DOHH2 (cell line): ENCODE measurements at regions not wholly inside any gene's neighbourhood (a gene's known extent, or its start where the extent isn't known, plus 50 kb on each side); places are given as distances from the start of the nearest gene placed in this dataset.

ENCODE experiments used
- H3F3A ChIP-seq: fragments of 200-600 bp; sonication (generic), shearing (Covaris generic); 2 replicates; pipeline ENCODE4 v1.6.0; 2016; ENCODE audit warnings: antibody characterized with exemption, mild to moderate bottlenecking; ENCODE audit not compliant: control insufficient read depth, insufficient read depth
- H3K27ac ChIP-seq: fragments of 200-600 bp; sonication (generic); 2 replicates; pipeline ENCODE4 v1.5.1; 2014; ENCODE audit warnings: low read depth, mild to moderate bottlenecking, low read length, moderate library complexity
- H3K27me3 ChIP-seq: fragments of 200-600 bp; sonication (generic); 2 replicates; pipeline ENCODE4 v1.6.1; 2014; ENCODE audit warnings: mild to moderate bottlenecking, low read length, mixed read lengths; ENCODE audit not compliant: control insufficient read depth
- H3K36me3 ChIP-seq: fragments of 200-600 bp; sonication (generic); 2 replicates; pipeline ENCODE4 v1.6.1; 2014; ENCODE audit warnings: mild to moderate bottlenecking, low read length, moderate library complexity, mixed read lengths; ENCODE audit not compliant: control insufficient read depth
- H3K4me1 ChIP-seq: fragments of 200-600 bp; sonication (generic); 2 replicates; pipeline ENCODE4 v1.6.1; 2014; ENCODE audit warnings: mild to moderate bottlenecking, low read length, mixed read lengths; ENCODE audit not compliant: control insufficient read depth
- H3K4me2 ChIP-seq: fragments of 200-600 bp; sonication (generic); 2 replicates; pipeline ENCODE4 v1.6.0; 2014; ENCODE audit warnings: mild to moderate bottlenecking, low read length, moderate library complexity
- H3K4me3 ChIP-seq: fragments of 200-600 bp; sonication (generic); 2 replicates; pipeline ENCODE4 v1.5.1; 2014; ENCODE audit warnings: mild to moderate bottlenecking, low read length, mixed read lengths
- H3K79me2 ChIP-seq: fragments of 200-600 bp; sonication (generic); 2 replicates; pipeline ENCODE4 v1.6.1; 2014; ENCODE audit warnings: mild to moderate bottlenecking, low read length, mixed read lengths; ENCODE audit not compliant: control insufficient read depth
- H3K9me2 ChIP-seq: fragments of 200-600 bp; sonication (generic); replicated peaks from 2 replicates; pipeline ENCODE4 v1.6.1; 2014; ENCODE audit warnings: mild to moderate bottlenecking, low read length, mixed read lengths; ENCODE audit not compliant: control insufficient read depth
- H3K9me3 ChIP-seq: fragments of 200-600 bp; sonication (generic); 2 replicates; pipeline ENCODE4 v1.6.1; 2014; ENCODE audit warnings: antibody characterized with exemption, low read length, mixed read lengths; ENCODE audit not compliant: control insufficient read depth, insufficient read depth
- H4K20me1 ChIP-seq: fragments of 200-600 bp; sonication (generic); 2 replicates; pipeline ENCODE4 v1.6.0; 2014; ENCODE audit warnings: low read depth, mild to moderate bottlenecking, antibody characterized with exemption, low read length, moderate library complexity; ENCODE audit not compliant: control insufficient read depth, insufficient read depth
- EZH2phosphoT487 ChIP-seq: fragments of 200-600 bp; sonication (generic); IDR thresholded peaks from 2 replicates; pipeline ENCODE4 v1.6.1; 2017; ENCODE audit warnings: borderline replicate concordance, mild to moderate bottlenecking, antibody characterized with exemption, low read length, moderate library complexity, mixed read lengths
- TF ChIP-seq, protein P1 (sequence below): fragments of 200-600 bp; sonication (generic); IDR thresholded peaks from one replicate; pipeline ENCODE4 v1.5.1; 2014; ENCODE audit warnings: antibody characterized with exemption, mild to moderate bottlenecking, low read depth, low read length; ENCODE audit not compliant: poor library complexity, severe bottlenecking

GRCh38 chr20:11158589-11158988, 484.8 kb upstream of the JAG1 start:
- H3K9me3 ChIP-seq: no peaks in the 10 kb centered on the region
- no peak overlapping the region for H3K4me2 ChIP-seq
- no peaks in the 10 kb centered on the region for H3K27me3 ChIP-seq
- no peak overlapping the region for H3K4me3 ChIP-seq
- H3K27ac ChIP-seq: no peak overlapping the region
- TF ChIP-seq, protein P1, sequence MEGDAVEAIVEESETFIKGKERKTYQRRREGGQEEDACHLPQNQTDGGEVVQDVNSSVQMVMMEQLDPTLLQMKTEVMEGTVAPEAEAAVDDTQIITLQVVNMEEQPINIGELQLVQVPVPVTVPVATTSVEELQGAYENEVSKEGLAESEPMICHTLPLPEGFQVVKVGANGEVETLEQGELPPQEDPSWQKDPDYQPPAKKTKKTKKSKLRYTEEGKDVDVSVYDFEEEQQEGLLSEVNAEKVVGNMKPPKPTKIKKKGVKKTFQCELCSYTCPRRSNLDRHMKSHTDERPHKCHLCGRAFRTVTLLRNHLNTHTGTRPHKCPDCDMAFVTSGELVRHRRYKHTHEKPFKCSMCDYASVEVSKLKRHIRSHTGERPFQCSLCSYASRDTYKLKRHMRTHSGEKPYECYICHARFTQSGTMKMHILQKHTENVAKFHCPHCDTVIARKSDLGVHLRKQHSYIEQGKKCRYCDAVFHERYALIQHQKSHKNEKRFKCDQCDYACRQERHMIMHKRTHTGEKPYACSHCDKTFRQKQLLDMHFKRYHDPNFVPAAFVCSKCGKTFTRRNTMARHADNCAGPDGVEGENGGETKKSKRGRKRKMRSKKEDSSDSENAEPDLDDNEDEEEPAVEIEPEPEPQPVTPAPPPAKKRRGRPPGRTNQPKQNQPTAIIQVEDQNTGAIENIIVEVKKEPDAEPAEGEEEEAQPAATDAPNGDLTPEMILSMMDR: no peak
- TF ChIP-seq EZH2phosphoT487: no peak
- H3K9me2 ChIP-seq: no peaks in the 10 kb centered on the region; the same call in 1 of the 2 replicates
- no peaks in the 10 kb centered on the region for H3K79me2 ChIP-seq
- H3K4me1 ChIP-seq: no peaks in the 10 kb centered on the region
- no peaks in the 10 kb centered on the region for H3F3A ChIP-seq
- H4K20me1 ChIP-seq: no peaks in the 10 kb centered on the region
- H3K36me3 ChIP-seq: no peaks in the 10 kb centered on the region

DNA sequence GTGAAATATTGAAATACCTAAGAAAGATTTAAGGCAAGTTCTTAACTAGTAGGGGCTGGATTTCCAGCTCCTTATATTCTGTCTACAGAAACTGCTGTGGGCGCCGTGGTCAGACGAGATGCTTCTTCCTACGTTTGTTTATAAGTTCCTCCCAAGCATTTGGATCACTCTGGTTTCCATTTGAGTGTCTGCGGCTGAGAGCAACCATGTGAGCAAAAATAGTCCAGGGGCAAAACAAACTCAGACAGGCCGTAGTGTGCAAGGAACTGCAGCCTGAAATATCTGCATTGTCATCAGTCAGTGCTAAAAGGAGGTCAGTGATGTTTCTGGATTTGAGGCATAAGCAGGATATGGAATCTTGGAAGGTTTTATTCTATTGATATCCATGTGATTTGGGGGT, 485.9 kb upstream of the JAG1 start:
- H3K9me2 ChIP-seq: no peaks in the 10 kb centered on the region; the same call in 1 of the 2 replicates
- H4K20me1 ChIP-seq: no peaks in the 10 kb centered on the region
- H3K79me2 ChIP-seq: no peaks in the 10 kb centered on the region
- H3K4me2 ChIP-seq: no peak overlapping the region
- no peak for TF ChIP-seq EZH2phosphoT487
- TF ChIP-seq, protein P1: no peak
- H3K27me3 ChIP-seq: no peaks in the 10 kb centered on the region
- H3K4me3 ChIP-seq: no peak overlapping the region
- H3F3A ChIP-seq: no peaks in the 10 kb centered on the region
- H3K36me3 ChIP-seq: no peaks in the 10 kb centered on the region
- H3K4me1 ChIP-seq: no peaks in the 10 kb centered on the region
- H3K9me3 ChIP-seq: no peaks in the 10 kb centered on the region
- no peak overlapping the region for H3K27ac ChIP-seq

GRCh38 chr20:11162026-11162775, 488.4 kb upstream of the JAG1 start:
- Histone ChIP-seq H3K27me3 (no peaks in the 10 kb centered on the region), H3F3A (no peaks in the 10 kb centered on the region), H3K4me3 (no peak overlapping the region), H4K20me1 (no peaks in the 10 kb centered on the region), H3K27ac (no peak overlapping the region), H3K9me3 (no peaks in the 10 kb centered on the region), H3K4me1 (no peaks in the 10 kb centered on the region), H3K79me2 (no peaks in the 10 kb centered on the region), H3K9me2 (no peaks in the 10 kb centered on the region; the same call in 1 of the 2 replicates), H3K4me2 (no peak overlapping the region), H3K36me3 (no peaks in the 10 kb centered on the region)
- TF ChIP-seq, protein P1: no peak
- no peak for TF ChIP-seq EZH2phosphoT487
